ENCODE measurements at regions not wholly inside any gene's neighbourhood (a gene's known extent, or its start where the extent isn't known, plus 50 kb on each side); places are given as distances from the start of the nearest gene placed in this dataset.

- WGBS, 2 experiments (ENCODE audit: insufficient coverage in 1 of 2, insufficient read length in 1 of 2), result 50 to 71% methylated on average over 2 to 4 of the region's 4 CpGs
- Mint-ChIP-seq H3K4me1 (no peaks in the 10 kb centered on the region), H3K9me3 (no peaks in the 10 kb centered on the region), H3K27me3 (ENCODE audit: insufficient read depth) (no peaks in the 10 kb centered on the region), H3K27ac (no peak overlapping the region), H3K36me3 (ENCODE audit: low read depth) (no peaks in the 10 kb centered on the region), H3K4me3 (no peak overlapping the region)
- Histone ChIP-seq H3K36me3 (ENCODE audit: control insufficient read depth, insufficient read depth, low read length) (no peaks in the 10 kb centered on the region), H3K9ac (ENCODE audit: extremely low read depth, low read length, poor library complexity, severe bottlenecking) (no peak overlapping the region), H3K4me1 (ENCODE audit: control insufficient read depth, insufficient read depth, low read length) (no peaks in the 10 kb centered on the region), H3K27me3 (ENCODE audit: control insufficient read depth, insufficient read depth, low read length, poor library complexity, severe bottlenecking) (no peaks in the 10 kb centered on the region), H3K27ac (ENCODE audit: low read depth, low read length) (no peak overlapping the region), H3K4me3 (ENCODE audit: low read length) (no peak overlapping the region), H3K9me3 (ENCODE audit: control insufficient read depth, low read length) (no peaks in the 10 kb centered on the region)
- TF ChIP-seq, protein P1, sequence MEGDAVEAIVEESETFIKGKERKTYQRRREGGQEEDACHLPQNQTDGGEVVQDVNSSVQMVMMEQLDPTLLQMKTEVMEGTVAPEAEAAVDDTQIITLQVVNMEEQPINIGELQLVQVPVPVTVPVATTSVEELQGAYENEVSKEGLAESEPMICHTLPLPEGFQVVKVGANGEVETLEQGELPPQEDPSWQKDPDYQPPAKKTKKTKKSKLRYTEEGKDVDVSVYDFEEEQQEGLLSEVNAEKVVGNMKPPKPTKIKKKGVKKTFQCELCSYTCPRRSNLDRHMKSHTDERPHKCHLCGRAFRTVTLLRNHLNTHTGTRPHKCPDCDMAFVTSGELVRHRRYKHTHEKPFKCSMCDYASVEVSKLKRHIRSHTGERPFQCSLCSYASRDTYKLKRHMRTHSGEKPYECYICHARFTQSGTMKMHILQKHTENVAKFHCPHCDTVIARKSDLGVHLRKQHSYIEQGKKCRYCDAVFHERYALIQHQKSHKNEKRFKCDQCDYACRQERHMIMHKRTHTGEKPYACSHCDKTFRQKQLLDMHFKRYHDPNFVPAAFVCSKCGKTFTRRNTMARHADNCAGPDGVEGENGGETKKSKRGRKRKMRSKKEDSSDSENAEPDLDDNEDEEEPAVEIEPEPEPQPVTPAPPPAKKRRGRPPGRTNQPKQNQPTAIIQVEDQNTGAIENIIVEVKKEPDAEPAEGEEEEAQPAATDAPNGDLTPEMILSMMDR (conservative IDR thresholded peaks at IDR 0.05), result no peak
- no peak for DNase-seq
These were observed 161.0 kb upstream of the DKK2 start for GRCh38 chr4:107197121-107197520.

DNA sequence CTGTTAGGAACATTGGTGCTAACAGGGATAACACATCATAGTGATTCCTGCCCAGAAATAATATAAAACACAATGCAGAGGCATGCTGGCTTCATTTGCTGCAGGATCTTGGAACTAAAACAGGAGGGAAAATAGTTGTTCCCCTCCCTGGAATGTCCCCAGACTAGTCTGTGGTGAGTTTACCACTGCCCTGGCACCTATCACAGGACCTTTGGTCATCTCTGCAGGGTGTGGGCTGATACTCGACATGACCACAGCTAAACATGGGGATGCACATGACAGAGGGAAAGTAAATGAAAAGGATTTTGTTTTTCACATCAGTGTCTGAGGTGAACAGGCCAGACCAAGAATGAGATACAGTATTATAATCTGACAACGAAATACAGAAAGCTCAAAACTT, 160.2 kb upstream of the DKK2 start:
- no peak for DNase-seq
- Histone ChIP-seq H3K27ac (ENCODE audit: low read depth, low read length) (no peak overlapping the region), H3K9me3 (ENCODE audit: control insufficient read depth, low read length) (no peaks in the 10 kb centered on the region), H3K4me1 (ENCODE audit: control insufficient read depth, insufficient read depth, low read length) (no peaks in the 10 kb centered on the region), H3K27me3 (ENCODE audit: control insufficient read depth, insufficient read depth, low read length, poor library complexity, severe bottlenecking) (no peaks in the 10 kb centered on the region), H3K4me3 (ENCODE audit: low read length) (no peak overlapping the region), H3K9ac (ENCODE audit: extremely low read depth, low read length, poor library complexity, severe bottlenecking) (no peak overlapping the region), H3K36me3 (ENCODE audit: control insufficient read depth, insufficient read depth, low read length) (no peaks in the 10 kb centered on the region)
- TF ChIP-seq, protein P1 (conservative IDR thresholded peaks at IDR 0.05), result no peak
- H3K27me3 Mint-ChIP-seq (ENCODE audit: insufficient read depth), result no peaks in the 10 kb centered on the region
- H3K4me3 Mint-ChIP-seq, result no peak overlapping the region
- no peaks in the 10 kb centered on the region for H3K36me3 Mint-ChIP-seq (ENCODE audit: low read depth)
- H3K4me1 Mint-ChIP-seq, result no peaks in the 10 kb centered on the region
- H3K27ac Mint-ChIP-seq, result no peak overlapping the region
- H3K9me3 Mint-ChIP-seq, result no peaks in the 10 kb centered on the region
- 91 to 100% methylated on average over 2 of the region's 2 CpGs for WGBS, 2 experiments (ENCODE audit: insufficient coverage in 1 of 2, insufficient read length in 1 of 2)

DNA sequence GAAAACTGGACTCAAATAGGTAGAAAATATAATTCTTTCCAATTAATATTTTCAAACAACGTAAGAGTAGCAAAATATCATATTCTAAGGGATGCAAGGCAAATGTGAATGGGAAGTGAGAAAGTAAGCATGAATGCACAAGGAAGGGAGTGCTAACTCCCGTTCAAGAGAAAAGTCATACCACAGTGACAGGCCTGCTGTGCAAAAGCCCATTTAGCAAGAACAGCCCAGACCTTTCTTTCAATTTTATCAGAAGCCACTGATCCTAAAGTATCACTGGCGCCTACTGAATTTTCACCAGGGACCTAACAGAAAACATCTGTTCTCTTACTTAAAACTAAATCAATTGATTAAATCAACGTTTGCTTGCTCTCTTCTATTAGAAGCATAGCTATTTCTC, 157.9 kb upstream of the DKK2 start:
- no peaks in the 10 kb centered on the region for H3K36me3 Mint-ChIP-seq (ENCODE audit: low read depth)

More for the DNA sequence above, 157.9 kb upstream of the DKK2 start:
- H3K9ac ChIP-seq (ENCODE audit: extremely low read depth, low read length, poor library complexity, severe bottlenecking), result no peak overlapping the region
- no peak overlapping the region for H3K27ac ChIP-seq (ENCODE audit: low read depth, low read length)
- H3K4me3 ChIP-seq (ENCODE audit: low read length), result no peak overlapping the region
- Mint-ChIP-seq H3K4me3 (no peak overlapping the region), H3K27me3 (ENCODE audit: insufficient read depth) (no peaks in the 10 kb centered on the region), H3K27ac (no peak overlapping the region), H3K4me1 (no peaks in the 10 kb centered on the region), H3K9me3 (no peaks in the 10 kb centered on the region)
- no peaks in the 10 kb centered on the region for H3K9me3 ChIP-seq (ENCODE audit: control insufficient read depth, low read length)
- 71 to 90% methylated on average over 3 of the region's 4 CpGs for WGBS, 2 experiments (ENCODE audit: insufficient coverage in 1 of 2, insufficient read length in 1 of 2)
- no peaks in the 10 kb centered on the region for H3K36me3 ChIP-seq (ENCODE audit: control insufficient read depth, insufficient read depth, low read length)
- no peaks in the 10 kb centered on the region for H3K4me1 ChIP-seq (ENCODE audit: control insufficient read depth, insufficient read depth, low read length)
- no peak for DNase-seq
- no peaks in the 10 kb centered on the region for H3K27me3 ChIP-seq (ENCODE audit: control insufficient read depth, insufficient read depth, low read length, poor library complexity, severe bottlenecking)
- TF ChIP-seq, protein P1 (conservative IDR thresholded peaks at IDR 0.05), result no peak

All from endodermal cell (in vitro differentiated cells).